Choroid plexus epithelial cell (primary cell): ENCODE measurements at regions not wholly inside any gene's neighbourhood (a gene's known extent, or its start where the extent isn't known, plus 50 kb on each side); places are given as distances from the start of the nearest gene placed in this dataset.

Experiments
- DNase-seq: peaks from one replicate; pipeline ENCODE4 v3.0.0-alpha.2; 2010; ENCODE audit warnings: low read depth
- H3K4me3 ChIP-seq: 2 replicates; pipeline ENCODE4 v1.5.1; 2011; ENCODE audit warnings: low read depth, mild to moderate bottlenecking, control low read depth, low read length, moderate library complexity
- CTCF ChIP-seq: conservative IDR thresholded peaks from 2 replicates; pipeline ENCODE4 v1.5.1; 2011; ENCODE audit warnings: low read depth, mild to moderate bottlenecking, control low read depth, inconsistent platforms, low read length, moderate library complexity

GRCh38 chr2:226398580-226398979, 401.0 kb downstream of the IRS1 start:
- no peak for TF ChIP-seq CTCF
- DNase-seq: peak; percentile 78
- H3K4me3 ChIP-seq: no peak overlapping the region

DNA sequence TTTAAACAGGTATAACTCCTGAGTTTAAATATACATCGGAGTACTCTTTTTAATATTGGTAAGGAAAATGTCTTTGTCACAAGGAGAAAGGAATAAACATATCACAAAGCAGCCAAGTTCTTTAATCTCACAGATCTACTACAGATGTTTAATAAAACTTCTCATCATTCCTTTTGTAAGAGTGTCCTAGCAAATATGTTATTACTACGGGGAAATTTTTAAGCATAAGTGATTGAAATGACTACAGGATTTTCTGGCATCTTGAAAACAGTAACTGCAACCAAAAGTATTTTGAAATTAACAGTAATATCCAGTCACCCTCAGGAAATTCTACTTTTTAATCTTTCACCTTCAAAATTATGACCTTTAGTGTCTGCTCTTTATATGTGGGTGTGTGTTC, 403.1 kb downstream of the IRS1 start:
- DNase-seq: no peak
- no peak overlapping the region for H3K4me3 ChIP-seq
- no peak for TF ChIP-seq CTCF

GRCh38 chr2:226387499-226387942, 412.1 kb downstream of the IRS1 start:
- DNase-seq: no peak
- TF ChIP-seq CTCF: no peak
- no peak overlapping the region for H3K4me3 ChIP-seq

GRCh38 chr2:226383461-226383860, 416.2 kb downstream of the IRS1 start:
- DNase-seq: no peak
- no peak overlapping the region for H3K4me3 ChIP-seq
- no peak for TF ChIP-seq CTCF

DNA sequence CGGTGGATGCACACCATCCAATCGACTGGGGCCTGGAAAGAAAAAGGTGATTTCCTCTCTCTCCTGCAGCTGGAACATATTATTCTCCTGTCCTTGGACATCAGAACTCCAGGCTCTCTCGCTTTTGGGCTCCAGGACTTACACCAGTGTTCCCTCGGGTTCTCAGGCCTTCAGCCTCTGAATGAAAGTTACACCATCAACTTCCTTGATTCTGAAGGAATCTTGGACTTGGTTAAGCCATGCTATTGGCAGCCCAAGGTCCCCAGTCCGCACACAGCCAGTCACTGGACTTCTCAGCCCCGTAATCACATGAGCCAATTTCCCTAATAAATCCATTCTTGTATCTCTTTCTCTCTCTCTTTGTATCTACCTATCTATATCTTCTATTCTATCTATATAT, 418.9 kb downstream of the IRS1 start:
- no peak overlapping the region for H3K4me3 ChIP-seq
- DNase-seq: no peak
- no peak for TF ChIP-seq CTCF

DNA sequence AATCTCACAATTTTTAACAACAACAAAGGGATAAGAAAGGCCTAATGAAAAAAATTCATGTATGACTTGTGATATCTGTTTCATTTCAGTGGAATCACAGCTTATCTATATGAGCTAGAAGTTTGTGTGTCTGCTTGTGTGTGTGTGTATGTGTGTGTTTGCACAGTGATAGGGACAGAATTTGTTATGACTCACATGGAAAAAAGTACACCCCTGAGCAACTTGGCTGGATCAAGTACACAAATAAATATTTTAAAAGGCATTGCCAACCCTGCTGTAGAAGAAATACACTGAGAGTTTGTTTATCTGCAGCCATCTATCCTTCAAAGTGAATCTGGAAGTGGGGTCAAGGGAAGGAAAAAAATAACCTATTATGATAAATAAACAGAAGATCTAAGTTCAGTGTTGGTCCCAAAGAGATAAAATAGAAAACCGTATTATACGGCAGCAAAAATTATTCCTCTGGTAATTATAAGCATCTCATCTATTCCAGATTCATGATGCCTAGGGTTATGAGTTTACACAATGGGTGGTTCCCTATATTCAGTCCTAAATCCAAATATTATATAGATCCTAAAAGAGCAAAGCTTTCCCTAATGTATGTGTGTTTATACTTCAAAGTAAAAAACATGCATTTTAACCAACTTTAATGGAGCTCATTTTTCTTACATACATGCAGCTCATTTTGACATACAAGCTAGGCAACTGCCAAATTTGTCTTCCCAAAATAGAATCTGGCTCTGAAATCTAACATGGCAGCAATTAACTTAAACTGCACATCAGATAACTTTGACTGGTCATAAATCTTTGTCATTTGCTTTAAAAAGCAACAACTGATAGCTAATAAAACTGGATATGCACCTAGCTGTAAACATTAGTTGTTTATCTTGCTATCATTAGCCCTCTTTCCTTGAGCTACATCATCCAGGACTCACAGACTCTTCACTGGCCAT, 420.6 kb downstream of the IRS1 start:
- peak; percentile 70 for DNase-seq
- TF ChIP-seq CTCF: no peak
- H3K4me3 ChIP-seq: no peak overlapping the region

DNA sequence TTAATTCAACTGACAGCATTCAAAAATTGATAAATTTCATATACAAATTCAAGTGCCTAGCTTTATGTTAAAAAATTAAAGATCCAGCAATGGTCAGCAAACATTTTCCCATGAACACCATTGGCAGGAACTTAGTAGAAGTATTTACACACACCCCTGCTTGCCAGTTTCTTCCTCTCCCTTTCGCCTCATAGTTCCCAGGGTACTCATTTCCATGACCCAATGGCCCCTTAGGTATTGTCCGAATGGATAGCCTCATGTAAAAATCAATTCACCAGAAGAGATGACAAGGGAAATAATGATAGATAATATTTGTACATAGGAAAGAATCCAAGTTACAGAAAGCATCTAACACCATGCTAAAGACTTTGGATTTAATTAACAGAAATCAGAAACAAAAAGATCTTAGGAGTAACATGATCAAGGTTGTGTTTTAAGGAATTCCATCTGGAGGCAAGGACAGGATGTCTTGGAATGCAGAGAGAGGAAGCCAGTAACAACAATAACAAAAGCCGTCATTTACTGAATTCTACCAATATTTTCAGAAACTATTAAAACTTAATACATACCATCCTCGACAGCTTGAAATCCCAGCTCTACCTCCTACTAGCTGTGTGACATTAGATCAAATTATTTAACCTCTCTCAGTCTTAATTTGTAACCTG, 423.0 kb downstream of the IRS1 start:
- no peak for TF ChIP-seq CTCF
- peak; percentile 48 for DNase-seq
- H3K4me3 ChIP-seq: no peak overlapping the region
